ENCODE measurements at regions not wholly inside any gene's neighbourhood (a gene's known extent, or its start where the extent isn't known, plus 50 kb on each side); places are given as distances from the start of the nearest gene placed in this dataset.

GRCh38 chr12:100717733-100718067 lies 76.9 kb upstream of the ANO4 start:
- FAIRE-seq (no peak), ATAC-seq (no peak), DNase-seq (ENCODE audit: extremely low read depth in 1 of 4, low spot score in 3 of 4) (no peak)
- no TSS peak for BruUV-seq (replicated peaks)
- Histone ChIP-seq H3K79me2 (ENCODE audit: control insufficient read depth, insufficient read depth, low read length) (no peaks in the 10 kb centered on the region), H3K4me1 (replicated peaks in 1 of 2; ENCODE audit: control insufficient read depth in 2 of 2, insufficient read depth in 2 of 2, low read length in 2 of 2) (peaks cover 0 to 10% of the 10 kb centered on the region in 2 experiments; a peak in 2 of 5 replicates), H3K4me2 (ENCODE audit: insufficient read depth, low read length) (no peak overlapping the region), H3K27me3 (ENCODE audit: control insufficient read depth in 2 of 2, insufficient read depth in 2 of 2, low read length in 2 of 2) (peaks cover 2 to 31% of the 10 kb centered on the region in 2 experiments; a peak in 3 of 5 replicates), H3K9me3 (replicated peaks; ENCODE audit: control insufficient read depth, insufficient read depth, low read depth, low read length) (no peaks in the 10 kb centered on the region), H3K36me3 (ENCODE audit: control insufficient read depth, insufficient read depth, low read length) (no peaks in the 10 kb centered on the region), H2AFZ (ENCODE audit: low read depth, low read length) (no peak overlapping the region), H3K27ac (ENCODE audit: extremely low read depth, low read depth, low read length) (no peak overlapping the region), H3K4me3 (no peak overlapping the region), H3K9me1 (ENCODE audit: control insufficient read depth, insufficient read depth, low read length) (no peaks in the 10 kb centered on the region), H3K9ac (ENCODE audit: insufficient read depth in 1 of 2, low read depth in 2 of 2, low read length in 2 of 2) (no peak overlapping the region), H4K20me1 (replicated peaks; ENCODE audit: control insufficient read depth, insufficient read depth, low read length) (no peaks in the 10 kb centered on the region)
- 0% methylated on average over 10 of the region's 13 CpGs for WGBS (ENCODE audit: insufficient coverage, low coverage, missing lambda C conversion rate)
- intact Hi-C loops (cut with micrococcal nuclease): no loop called here
- CTCF ChIA-PET (ENCODE audit: low intra/inter-chr PET ratio): no interaction called here
- POLR2A ChIA-PET: no interaction called here
- in situ Hi-C loops (cut with MboI): no loop called here
- no peak for TF ChIP-seq EP400 (IDR thresholded peaks at IDR 0.05)
- TF ChIP-seq ZNF740 (CRISPR knock-in tag; IDR thresholded peaks at IDR 0.05): no peak
- no peak for TF ChIP-seq ZNF740 (tag; IDR thresholded peaks at IDR 0.05)
- no peak for TF ChIP-seq CEBPG (CRISPR knock-in tag; IDR thresholded peaks at IDR 0.05)
- no peak for TF ChIP-seq CEBPG (tag; conservative IDR thresholded peaks at IDR 0.05 in 1 of 2, IDR thresholded peaks at IDR 0.05 in 1 of 2)
- no peak for TF ChIP-seq CREB3L1 (IDR thresholded peaks at IDR 0.05; ENCODE audit: borderline replicate concordance, low read depth)
- TF ChIP-seq TCF7 (IDR thresholded peaks at IDR 0.05; ENCODE audit: borderline replicate concordance): no peak
- no peak for TF ChIP-seq THAP7 (CRISPR knock-in tag; IDR thresholded peaks at IDR 0.05)
- TF ChIP-seq PHF20 (IDR thresholded peaks at IDR 0.05; ENCODE audit: partially characterized antibody): no peak
- TF ChIP-seq CTCFL (IDR thresholded peaks at IDR 0.05; ENCODE audit: borderline replicate concordance, insufficient read depth, low read depth, low read length, poor library complexity, severe bottlenecking): no peak
- no peak for TF ChIP-seq HOXB6 (CRISPR knock-in tag; IDR thresholded peaks at IDR 0.05; ENCODE audit: borderline replicate concordance)
- TF ChIP-seq ZNF398 (CRISPR knock-in tag; IDR thresholded peaks at IDR 0.05): no peak
- TF ChIP-seq KLF16 (IDR thresholded peaks at IDR 0.05): no peak
- no peak for TF ChIP-seq HES1 (IDR thresholded peaks at IDR 0.05; ENCODE audit: low read depth)

Data from K562 (cell line).